Fibroblast of pulmonary artery (primary cell): ENCODE measurements at regions not wholly inside any gene's neighbourhood (a gene's known extent, or its start where the extent isn't known, plus 50 kb on each side); places are given as distances from the start of the nearest gene placed in this dataset.

ENCODE experiments used
- DNase-seq: peaks from one replicate; pipeline ENCODE4 v3.0.0-alpha.2; 2010; ENCODE audit warnings: low read depth
- H3K4me3 ChIP-seq: replicated peaks from 2 replicates; pipeline ENCODE4 v1.5.1; 2011; ENCODE audit warnings: low read depth, mild to moderate bottlenecking, control low read depth, low read length, moderate library complexity
- CTCF ChIP-seq: IDR thresholded peaks from 2 replicates; pipeline ENCODE4 v1.5.1; 2011; ENCODE audit warnings: mild to moderate bottlenecking, control low read depth, low read length, inconsistent platforms; ENCODE audit errors: missing control alignments

- H3K4me3 ChIP-seq = no peak overlapping the region
- no peak for DNase-seq
Observed at GRCh38 chr15:93658026-93658816, 569.2 kb upstream of the RGMA start.

GRCh38 chr15:93656041-93656440 is 567.0 kb upstream of the RGMA start:
- no peak for TF ChIP-seq CTCF
- DNase-seq = no peak
- no peak overlapping the region for H3K4me3 ChIP-seq

More at GRCh38 chr15:93658026-93658816, 569.2 kb upstream of the RGMA start:
- TF ChIP-seq CTCF = no peak

- no peak overlapping the region for H3K4me3 ChIP-seq
- no peak for DNase-seq
- no peak for TF ChIP-seq CTCF
Observed at GRCh38 chr15:93649691-93650235, 560.8 kb upstream of the RGMA start.

GRCh38 chr15:93646193-93646592 is 557.2 kb upstream of the RGMA start:
- no peak overlapping the region for H3K4me3 ChIP-seq
- TF ChIP-seq CTCF = no peak
- no peak for DNase-seq

- H3K4me3 ChIP-seq = no peak overlapping the region
- TF ChIP-seq CTCF = no peak
- DNase-seq = no peak
Observed at GRCh38 chr15:93645594-93645993, 556.6 kb upstream of the RGMA start.

- no peak for TF ChIP-seq CTCF
- DNase-seq = no peak
- H3K4me3 ChIP-seq = no peak overlapping the region
Observed at GRCh38 chr15:93644595-93644994, 555.6 kb upstream of the RGMA start.

- H3K4me3 ChIP-seq = no peak overlapping the region
- no peak for TF ChIP-seq CTCF
Observed at GRCh38 chr15:93640411-93640962, 551.5 kb upstream of the RGMA start.

More at GRCh38 chr15:93640411-93640962, 551.5 kb upstream of the RGMA start:
- no peak for DNase-seq
